ENCODE measurements at regions not wholly inside any gene's neighbourhood (a gene's known extent, or its start where the extent isn't known, plus 50 kb on each side); places are given as distances from the start of the nearest gene placed in this dataset.
"Not testable (repeated sequence)": the region's sequence is repeated elsewhere in the genome, so short reads cannot be mapped to it uniquely, and the experiment has no call there.

- DNase-seq: no peak
Measured at GRCh38 chr22:46040471-46041465, 63.8 kb upstream of the WNT7B start.

- no peak for DNase-seq
Measured at GRCh38 chr22:46041642-46042041, 64.7 kb upstream of the WNT7B start.

GRCh38 chr22:46042786-46043185, 65.8 kb upstream of the WNT7B start:
- DNase-seq: no peak

GRCh38 chr22:46043339-46043738, 66.4 kb upstream of the WNT7B start:
- no peak for DNase-seq

- DNase-seq: no peak
Measured at GRCh38 chr22:46043816-46044620, 67.1 kb upstream of the WNT7B start.

GRCh38 chr22:46044621-46045458, 67.9 kb upstream of the WNT7B start:
- DNase-seq: no peak

- DNase-seq: no peak
Measured at GRCh38 chr22:46045459-46046298, 68.7 kb upstream of the WNT7B start.

GRCh38 chr22:46046299-46046685, 69.3 kb upstream of the WNT7B start:
- DNase-seq: no peak

- no peak for DNase-seq
Measured at GRCh38 chr22:46047226-46047625, 70.3 kb upstream of the WNT7B start.

- no peak for DNase-seq
Measured at GRCh38 chr22:46047841-46048595, 71.1 kb upstream of the WNT7B start.

GRCh38 chr22:46048661-46049060, 71.7 kb upstream of the WNT7B start:
- not testable (repeated sequence) for DNase-seq

GRCh38 chr22:46049726-46050450, 72.9 kb upstream of the WNT7B start:
- DNase-seq: no peak

- no peak for DNase-seq
Measured at GRCh38 chr22:46050451-46050845, 73.5 kb upstream of the WNT7B start.

GRCh38 chr22:46050916-46051614, 74.1 kb upstream of the WNT7B start:
- no peak for DNase-seq

GRCh38 chr22:46051646-46052045, 74.7 kb upstream of the WNT7B start:
- no peak for DNase-seq

GRCh38 chr22:46052331-46052771, 75.4 kb upstream of the WNT7B start:
- no peak for DNase-seq

- DNase-seq: no peak
Measured at GRCh38 chr22:46052801-46053562, 76.0 kb upstream of the WNT7B start.

- no peak for DNase-seq
Measured at GRCh38 chr22:46053563-46054090, 76.7 kb upstream of the WNT7B start.

Data from DMS 273 treated with DMSO at 0.1 percent for 48 hours (cell line).